Activated CD4-positive, alpha-beta T cell treated with anti-CD3 and anti-CD28 coated beads, Interleukin-2, amount 50 U/mL, for 1 hour (primary cell): ENCODE measurements at regions not wholly inside any gene's neighbourhood (a gene's known extent, or its start where the extent isn't known, plus 50 kb on each side); places are given as distances from the start of the nearest gene placed in this dataset.

Experiments used
- DNase-seq: peaks from one replicate; pipeline ENCODE4 v3.0.0-alpha.2; 2020

DNA sequence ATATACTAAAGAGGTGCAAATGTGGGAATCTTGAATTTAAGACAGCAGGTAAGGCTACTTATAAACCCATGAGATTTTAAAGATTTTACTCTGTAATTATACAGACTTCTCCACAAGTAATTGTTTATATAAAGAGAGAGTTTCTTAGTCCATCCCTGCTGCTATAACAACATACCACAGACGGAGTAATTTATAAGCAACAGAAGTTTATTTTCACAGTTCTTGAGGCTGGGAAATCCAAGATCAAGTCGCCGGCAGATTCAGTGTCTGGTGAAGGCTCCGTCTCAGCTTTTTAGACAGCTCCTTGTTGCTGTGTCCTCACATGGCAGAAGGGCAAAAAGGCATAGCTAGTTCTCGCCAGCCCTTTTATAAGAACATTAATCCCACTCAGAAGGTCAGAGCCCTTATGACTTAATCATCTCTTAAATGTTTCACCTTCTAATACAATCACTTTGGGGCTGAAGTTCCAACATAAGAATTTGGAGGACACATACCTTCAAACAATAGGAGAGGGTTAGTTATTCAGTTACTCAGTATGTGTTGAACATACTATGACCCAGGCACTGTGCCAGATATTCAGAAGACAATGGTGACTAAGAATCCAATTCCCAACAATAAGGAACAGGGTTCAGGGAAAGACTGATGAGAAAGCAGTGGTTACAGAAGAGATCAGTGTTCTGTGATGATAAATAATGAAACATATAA, 466.0 kb downstream of the RIT2 start:
- DNase-seq = no peak

DNA sequence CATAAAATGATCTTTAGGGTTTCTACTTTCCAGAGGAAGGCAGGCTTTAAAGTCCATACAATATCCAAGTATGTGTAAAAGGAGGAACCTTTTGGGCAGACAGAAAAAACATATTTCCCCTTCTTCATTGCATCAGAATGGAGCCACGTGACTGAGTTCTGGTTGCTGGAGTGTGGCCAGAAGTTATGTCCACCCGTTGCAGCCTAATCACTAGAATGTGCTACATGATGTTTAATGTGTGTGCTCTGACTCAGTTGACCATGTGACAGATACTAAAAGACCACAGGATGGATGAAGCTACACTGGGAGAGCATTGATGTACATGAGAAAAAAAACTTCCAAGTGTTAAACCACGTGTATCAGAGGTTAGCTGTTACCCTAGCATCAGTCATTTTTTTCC, 460.9 kb downstream of the RIT2 start:
- DNase-seq = no peak

DNA sequence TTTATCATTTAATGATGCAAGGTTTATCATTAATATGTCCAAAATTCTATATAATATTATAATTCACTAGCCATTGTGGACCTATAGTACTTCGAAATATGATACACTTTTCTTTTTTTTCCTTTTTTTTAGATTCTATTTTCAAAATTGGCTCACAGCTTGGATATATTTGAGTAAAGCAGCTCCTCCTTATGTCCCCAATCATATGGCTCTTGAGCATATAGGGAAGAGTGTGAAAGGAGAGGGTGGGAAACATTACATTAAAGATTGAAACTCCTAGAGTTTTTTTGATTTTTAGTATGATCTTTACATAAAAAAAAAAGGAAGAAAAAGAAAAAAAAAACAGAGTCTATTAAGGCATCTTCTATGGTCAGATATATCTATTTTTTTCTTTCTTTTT, 457.9 kb downstream of the RIT2 start:
- DNase-seq = no peak

DNA sequence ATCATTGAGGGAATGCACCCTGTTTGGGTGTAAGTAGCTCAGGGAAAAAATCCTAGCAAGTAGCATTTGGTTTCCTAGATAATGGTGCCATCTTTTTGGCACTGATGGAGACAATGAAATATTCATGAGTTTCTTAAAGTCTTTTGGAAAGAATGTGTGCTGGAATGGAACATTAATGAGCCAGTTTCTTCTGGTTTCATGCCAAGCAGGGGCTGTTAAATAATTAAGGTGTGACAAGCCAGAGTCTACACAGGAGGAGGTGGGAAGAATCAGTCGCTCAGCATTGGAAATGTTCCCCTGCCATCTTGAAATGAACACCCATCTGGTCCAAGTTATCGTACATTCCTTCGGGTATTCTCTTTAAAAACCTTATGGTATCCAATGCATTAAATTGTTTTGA, 457.3 kb downstream of the RIT2 start:
- no peak for DNase-seq

DNA sequence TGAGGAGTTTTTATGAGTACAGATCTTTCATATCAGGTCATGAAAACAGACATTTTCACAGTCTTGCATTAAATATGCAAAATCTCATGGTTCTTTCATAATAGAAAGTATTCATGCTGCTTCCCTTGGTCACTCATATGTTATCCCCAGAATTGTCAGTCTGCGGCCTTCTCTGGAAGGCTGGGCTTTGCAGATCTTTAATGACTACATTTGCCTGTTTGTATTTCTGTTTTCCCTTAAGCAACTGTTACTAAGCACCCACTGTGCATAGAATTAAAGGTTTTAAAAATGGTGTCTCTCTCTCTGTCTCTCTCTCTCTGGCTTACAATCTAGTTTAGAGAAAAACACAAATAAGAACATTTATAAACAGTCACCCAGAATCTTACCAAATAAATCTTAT, 456.3 kb downstream of the RIT2 start:
- no peak for DNase-seq

DNA sequence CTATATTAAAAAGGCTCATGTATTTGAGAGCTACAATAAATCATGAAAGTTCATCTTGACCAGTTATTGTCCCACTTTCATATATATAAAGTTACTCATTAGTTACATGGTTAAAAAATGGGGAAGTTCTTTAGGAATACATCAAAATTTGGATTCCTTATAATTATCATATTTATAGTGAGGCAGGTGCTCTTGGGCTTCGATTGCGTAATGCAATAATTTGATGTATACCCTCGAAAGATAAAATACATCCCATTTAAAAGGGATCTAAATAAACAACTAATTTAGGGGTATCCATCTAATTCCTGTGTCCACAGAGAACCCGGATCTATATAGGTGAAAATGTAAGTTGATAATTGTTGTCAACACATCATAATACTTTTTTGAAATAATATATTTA, 444.6 kb downstream of the RIT2 start:
- no peak for DNase-seq

DNA sequence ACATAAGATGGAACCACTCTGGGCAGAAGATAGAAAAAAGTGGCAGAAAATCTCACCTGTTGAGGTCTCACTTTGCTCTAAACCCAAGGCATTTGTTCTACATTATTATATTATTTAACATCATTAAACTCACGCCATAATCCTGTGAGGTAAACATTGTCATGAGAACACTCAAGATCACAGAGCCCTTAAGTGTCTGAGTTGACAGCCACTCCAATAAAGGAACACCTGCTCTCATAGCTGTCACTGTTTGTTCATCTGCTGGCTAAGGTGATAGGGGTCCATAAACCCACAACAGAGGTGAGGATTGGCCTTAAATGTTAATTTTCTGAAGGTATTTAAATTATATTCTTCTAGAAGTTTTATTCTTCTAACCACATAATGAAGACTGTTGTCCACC, 439.7 kb downstream of the RIT2 start:
- no peak for DNase-seq

DNA sequence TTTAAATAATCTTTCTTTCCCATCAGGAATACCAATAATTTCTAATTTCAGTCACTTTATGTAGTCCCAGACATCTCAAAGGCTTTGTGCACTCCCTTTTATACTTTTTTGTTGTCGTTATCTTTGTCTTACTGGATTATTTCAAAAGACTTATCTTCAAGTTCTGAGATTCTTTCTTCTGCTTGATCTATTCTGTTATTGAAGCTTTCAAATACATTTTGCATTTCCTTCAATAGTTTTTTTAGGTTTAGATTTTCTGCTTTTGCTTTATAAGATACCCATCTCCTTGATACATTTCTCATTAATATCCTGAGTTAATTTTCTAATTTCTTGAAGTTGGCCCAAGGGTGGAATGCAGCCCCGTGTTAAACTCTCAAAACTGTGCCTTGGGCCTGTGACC, 432.4 kb downstream of the RIT2 start:
- no peak for DNase-seq

DNA sequence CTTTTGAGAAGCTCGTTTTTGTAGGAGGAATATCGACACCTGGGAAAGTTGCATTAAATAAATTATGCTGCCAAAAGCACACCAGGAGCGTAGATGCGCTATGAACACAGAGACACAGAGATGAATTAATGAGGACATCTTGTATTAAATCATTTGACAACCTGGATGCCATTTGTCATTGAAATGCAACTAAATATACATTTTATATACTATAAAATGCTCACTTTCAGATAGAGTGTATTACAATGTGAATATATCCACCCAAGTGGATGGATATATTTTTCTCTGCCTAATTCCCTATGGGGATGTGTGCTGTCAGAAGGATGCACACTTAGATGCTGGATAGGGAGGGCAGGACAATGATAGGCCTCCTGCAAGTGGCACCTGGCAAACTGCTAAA, 426.2 kb downstream of the RIT2 start:
- no peak for DNase-seq
